WTC11 (cell line): ENCODE measurements at regions not wholly inside any gene's neighbourhood (a gene's known extent, or its start where the extent isn't known, plus 50 kb on each side); places are given as distances from the start of the nearest gene placed in this dataset.
"Not testable (repeated sequence)": the region's sequence is repeated elsewhere in the genome, so short reads cannot be mapped to it uniquely, and the experiment has no call there.

Source experiments
- ATAC-seq: fragments of 200-7000 bp; cut with Tn5 transposase; 2 replicates; pipeline ENCODE4 v1.10.0; 2021; ENCODE audit warnings: mild to moderate bottlenecking, moderate library complexity
- CTCF ChIA-PET: fragments of 300-600 bp; sonication (Branson Sonifier 250); formaldehyde crosslinking; loops from one replicate; lab custom pipeline; 2021; ENCODE audit warnings: antibody characterized with exemption; lab: Charles Lee
- POLR2A ChIA-PET: fragments of 350-600 bp; sonication (Branson Sonifier 250); formaldehyde crosslinking; loops from one replicate; lab custom pipeline; 2021; ENCODE audit warnings: antibody characterized with exemption; lab: Charles Lee
- DNase-seq: peaks from one replicate; pipeline ENCODE4 v3.0.0; 2021; ENCODE audit warnings: low spot score
- H3K27ac Mint-ChIP-seq: 2 replicates; pipeline ENCODE4 v1.8.0; 2021; ENCODE audit warnings: mixed read lengths
- H3K27me3 Mint-ChIP-seq: 2 replicates; pipeline ENCODE4 v1.8.0; 2021; ENCODE audit warnings: low read depth, mild to moderate bottlenecking, moderate library complexity, mixed read lengths
- H3K36me3 Mint-ChIP-seq: 2 replicates; pipeline ENCODE4 v1.8.0; 2021; ENCODE audit warnings: mixed read lengths
- H3K4me1 Mint-ChIP-seq: 2 replicates; pipeline ENCODE4 v1.8.0; 2022; ENCODE audit warnings: mixed read lengths
- H3K4me3 Mint-ChIP-seq: 2 replicates; pipeline ENCODE4 v1.8.0; 2021; ENCODE audit warnings: mild to moderate bottlenecking, moderate library complexity, mixed read lengths
- H3K9me3 Mint-ChIP-seq: 2 replicates; pipeline ENCODE4 v1.8.0; 2021; ENCODE audit warnings: mixed read lengths
- ZNF263 ChIP-seq: sonication (generic); formaldehyde crosslinking; IDR thresholded peaks from 2 replicates; pipeline ENCODE4 v1.8.1; 2022; ENCODE audit warnings: low read depth, mild to moderate bottlenecking, moderate library complexity, missing genetic modification reagents

DNA sequence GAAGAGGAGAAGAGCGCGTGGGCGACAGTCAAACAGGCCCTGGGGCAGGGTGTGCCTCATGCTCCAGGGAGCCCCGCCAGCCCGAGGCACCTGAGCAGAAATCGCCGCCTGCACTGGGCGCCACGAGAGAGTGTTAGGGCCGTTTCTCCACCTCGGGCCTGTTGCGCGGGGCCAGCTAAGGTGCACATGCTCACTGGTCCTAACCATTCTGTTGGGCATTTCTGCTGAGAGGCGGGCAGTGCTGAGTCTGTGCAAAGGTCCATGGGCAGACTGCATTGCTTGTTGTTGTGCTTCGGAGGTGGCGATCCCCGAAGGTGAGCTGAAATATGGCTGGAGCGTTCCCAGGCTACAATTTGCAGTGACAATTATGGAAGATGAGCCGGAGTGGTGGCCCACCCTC, 367.8 kb upstream of the SPATA31A5 start (continued):
- TF ChIP-seq ZNF263 (CRISPR knock-in tag): no peak

DNA sequence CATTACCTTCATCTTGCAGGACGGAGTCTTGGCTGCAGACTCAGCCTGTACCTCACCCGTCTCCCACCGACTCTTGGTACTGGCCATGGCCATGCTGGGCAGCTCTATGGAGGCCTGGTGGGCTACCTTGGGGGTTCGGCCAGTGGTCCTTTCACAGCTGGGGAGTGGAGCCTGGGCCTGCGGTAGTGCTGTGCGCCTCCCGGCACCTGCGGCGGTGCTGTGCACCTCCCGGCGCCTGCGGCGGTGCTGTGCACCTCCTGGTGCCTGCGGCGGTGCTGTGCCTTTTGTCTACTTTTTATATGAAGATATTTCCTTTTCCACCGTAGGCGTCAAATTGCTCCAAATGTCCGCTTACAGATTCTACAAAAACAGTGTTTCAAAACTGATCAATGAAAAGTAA, 367.2 kb upstream of the SPATA31A5 start:
- H3K27ac Mint-ChIP-seq, H3K4me1 Mint-ChIP-seq, ATAC-seq, DNase-seq, H3K4me3 Mint-ChIP-seq, POLR2A ChIA-PET, CTCF ChIA-PET: not testable (repeated sequence)
- Mint-ChIP-seq H3K9me3 (peaks cover 55% of the 10 kb centered on the region), H3K36me3 (peaks cover 53% of the 10 kb centered on the region), H3K27me3 (peaks cover 47% of the 10 kb centered on the region)
